ENCODE measurements at regions not wholly inside any gene's neighbourhood (a gene's known extent, or its start where the extent isn't known, plus 50 kb on each side); places are given as distances from the start of the nearest gene placed in this dataset.

DNA sequence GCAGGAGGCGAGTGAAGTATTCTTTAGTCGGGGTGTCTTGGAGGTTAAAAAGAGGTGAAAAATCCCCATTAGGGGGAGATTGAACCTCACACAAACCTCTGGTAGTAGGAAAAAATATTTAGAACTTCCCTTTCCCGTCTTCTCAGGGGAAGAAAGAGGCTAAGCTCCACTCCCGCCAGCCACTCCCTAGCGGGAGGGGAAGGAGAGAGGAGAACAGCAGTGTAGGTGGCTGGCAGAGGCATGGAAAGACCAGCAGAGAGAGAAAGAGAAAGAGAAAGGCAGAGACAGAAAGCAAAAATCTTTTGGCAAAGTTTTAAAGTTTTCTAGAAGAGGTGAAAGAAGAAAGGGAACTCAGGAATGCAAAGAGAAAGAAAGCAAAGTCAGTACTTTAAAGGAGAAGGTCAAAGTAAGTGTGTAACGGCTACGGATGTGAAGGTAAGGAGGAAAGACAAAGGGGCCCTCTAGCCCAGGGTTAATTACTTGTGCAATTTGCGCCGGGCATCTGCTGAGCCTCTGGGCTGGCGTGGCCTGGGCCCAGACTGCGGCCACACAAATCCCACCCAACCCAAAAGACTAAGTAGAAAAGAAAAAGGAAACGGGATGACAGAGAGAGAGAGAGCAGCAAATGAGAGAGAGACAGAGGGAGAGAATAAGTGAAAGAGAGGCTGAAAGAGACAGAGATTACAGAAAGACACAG is 72.3 kb upstream of the ZNF746 start:
- Histone ChIP-seq H3K4me3 (ENCODE audit: low read length in 2 of 2) (no peak overlapping the region), H3K14ac (ENCODE audit: low read length) (no peak overlapping the region), H3K27ac (replicated peaks; ENCODE audit: low read length) (no peak overlapping the region), H3K23ac (ENCODE audit: low read depth, low read length, poor library complexity) (no peak overlapping the region), H3K27me3 (ENCODE audit: control insufficient read depth in 3 of 3, insufficient read depth in 3 of 3, low read depth in 1 of 3, low read length in 3 of 3) (no peaks in the 10 kb centered on the region), H2AFZ (ENCODE audit: low read length) (no peak overlapping the region), H2BK120ac (ENCODE audit: low read depth, low read length) (no peak overlapping the region), H3K36me3 (replicated peaks in 1 of 2; ENCODE audit: control insufficient read depth in 2 of 2, insufficient read depth in 2 of 2, low read length in 2 of 2) (peaks cover 6 to 34% of the 10 kb centered on the region in 2 donors), H2BK15ac (ENCODE audit: low read length) (no peak overlapping the region), H3K4me2 (ENCODE audit: insufficient read depth, low read length, poor library complexity, severe bottlenecking) (no peak overlapping the region), H3K9ac (ENCODE audit: low read depth, low read length, poor library complexity) (no peak overlapping the region), H4K8ac (ENCODE audit: low read depth, low read length) (no peak overlapping the region), H2AK5ac (ENCODE audit: low read depth, low read length) (no peak overlapping the region), H2BK12ac (ENCODE audit: low read length) (no peak overlapping the region), H3K18ac (ENCODE audit: low read length) (no peak overlapping the region), H2BK5ac (ENCODE audit: low read length) (no peak overlapping the region), H4K91ac (ENCODE audit: low read depth, low read length, poor library complexity) (no peak overlapping the region), H3K4ac (ENCODE audit: low read length) (no peak overlapping the region), H3K79me1 (ENCODE audit: low read depth, low read length) (peaks cover 3% of the 10 kb centered on the region), H3K9me3 (replicated peaks in 1 of 2; ENCODE audit: control insufficient read depth in 2 of 2, insufficient read depth in 1 of 2, low read depth in 1 of 2, low read length in 2 of 2) (peaks cover 19 to 20% of the 10 kb centered on the region in 2 donors), H3K4me1 (ENCODE audit: control insufficient read depth in 2 of 2, insufficient read depth in 1 of 2, low read depth in 1 of 2, low read length in 2 of 2) (no peaks in the 10 kb centered on the region)
- DNase-seq (ENCODE audit: low spot score) = no peak
- WGBS, 2 donors (ENCODE audit: extremely low coverage in 2 of 2, insufficient read length in 2 of 2, insufficient replicate concordance in 1 of 2) = no CpG with 5 or more reads among the region's 12 CpGs

DNA sequence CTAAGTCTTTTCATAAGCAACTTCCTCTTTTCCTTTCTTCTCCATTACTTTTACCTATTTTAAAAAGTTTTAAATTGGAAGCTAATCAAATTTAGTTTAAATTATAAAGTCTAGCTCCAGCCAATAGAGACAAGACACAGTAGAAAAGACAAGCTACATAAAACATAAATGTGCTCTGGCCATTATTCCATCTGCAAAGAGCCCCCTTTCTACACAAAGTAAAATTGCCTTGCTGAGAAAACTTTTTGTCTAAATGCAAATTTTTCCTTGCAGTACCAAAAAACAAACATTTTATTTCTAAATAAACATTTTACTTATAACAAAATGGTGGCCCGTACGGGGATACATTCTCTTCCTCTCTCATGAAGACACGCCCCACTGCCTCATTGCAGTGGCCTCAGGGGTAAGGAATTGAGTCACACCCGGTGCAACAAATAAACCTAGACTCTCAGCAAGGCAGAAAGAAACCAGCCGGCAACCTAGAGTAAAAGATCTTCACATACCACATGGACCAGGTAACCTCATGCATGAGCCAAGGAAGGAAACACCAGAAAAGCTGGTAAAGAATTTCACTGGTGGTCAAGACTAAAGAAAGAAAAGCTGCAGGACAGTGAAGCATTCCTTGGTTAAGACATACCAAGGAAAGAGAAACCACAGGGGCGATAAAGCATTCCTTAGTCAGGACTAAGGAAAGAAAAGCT is 71.6 kb upstream of the ZNF746 start:
- DNase-seq (ENCODE audit: low spot score) = no peak
- H2BK12ac ChIP-seq (ENCODE audit: low read length) = no peak overlapping the region
- no peak overlapping the region for H2AFZ ChIP-seq (ENCODE audit: low read length)
- peaks cover 3% of the 10 kb centered on the region for H3K79me1 ChIP-seq (ENCODE audit: low read depth, low read length)
- H4K8ac ChIP-seq (ENCODE audit: low read depth, low read length) = no peak overlapping the region
- no peak overlapping the region for H3K18ac ChIP-seq (ENCODE audit: low read length)
- H3K9me3 ChIP-seq (replicated peaks in 1 of 2; ENCODE audit: control insufficient read depth in 2 of 2, insufficient read depth in 1 of 2, low read depth in 1 of 2, low read length in 2 of 2) = peaks cover 19 to 23% of the 10 kb centered on the region in 2 donors
- no peaks in the 10 kb centered on the region for H3K4me1 ChIP-seq (ENCODE audit: control insufficient read depth in 2 of 2, insufficient read depth in 1 of 2, low read depth in 1 of 2, low read length in 2 of 2)
- no peak overlapping the region for H3K23ac ChIP-seq (ENCODE audit: low read depth, low read length, poor library complexity)
- no peak overlapping the region for H3K4ac ChIP-seq (ENCODE audit: low read length)
- no peak overlapping the region for H2BK120ac ChIP-seq (ENCODE audit: low read depth, low read length)
- WGBS, 2 donors (ENCODE audit: extremely low coverage in 2 of 2, insufficient read length in 2 of 2, insufficient replicate concordance in 1 of 2) = no CpG with 5 or more reads among the region's 6 CpGs
- no peak overlapping the region for H4K91ac ChIP-seq (ENCODE audit: low read depth, low read length, poor library complexity)
- no peak overlapping the region for H2BK5ac ChIP-seq (ENCODE audit: low read length)
- no peak overlapping the region for H3K4me3 ChIP-seq (ENCODE audit: low read length in 2 of 2)
- no peak overlapping the region for H2AK5ac ChIP-seq (ENCODE audit: low read depth, low read length)
- no peaks in the 10 kb centered on the region for H3K27me3 ChIP-seq (ENCODE audit: control insufficient read depth in 3 of 3, insufficient read depth in 3 of 3, low read depth in 1 of 3, low read length in 3 of 3)
- peaks cover 6 to 35% of the 10 kb centered on the region in 2 donors for H3K36me3 ChIP-seq (replicated peaks in 1 of 2; ENCODE audit: control insufficient read depth in 2 of 2, insufficient read depth in 2 of 2, low read length in 2 of 2)
- no peak overlapping the region for H3K14ac ChIP-seq (ENCODE audit: low read length)
- no peak overlapping the region for H3K9ac ChIP-seq (ENCODE audit: low read depth, low read length, poor library complexity)
- no peak overlapping the region for H3K27ac ChIP-seq (replicated peaks; ENCODE audit: low read length)
- H3K4me2 ChIP-seq (ENCODE audit: insufficient read depth, low read length, poor library complexity, severe bottlenecking) = no peak overlapping the region
- H2BK15ac ChIP-seq (ENCODE audit: low read length) = no peak overlapping the region

DNA sequence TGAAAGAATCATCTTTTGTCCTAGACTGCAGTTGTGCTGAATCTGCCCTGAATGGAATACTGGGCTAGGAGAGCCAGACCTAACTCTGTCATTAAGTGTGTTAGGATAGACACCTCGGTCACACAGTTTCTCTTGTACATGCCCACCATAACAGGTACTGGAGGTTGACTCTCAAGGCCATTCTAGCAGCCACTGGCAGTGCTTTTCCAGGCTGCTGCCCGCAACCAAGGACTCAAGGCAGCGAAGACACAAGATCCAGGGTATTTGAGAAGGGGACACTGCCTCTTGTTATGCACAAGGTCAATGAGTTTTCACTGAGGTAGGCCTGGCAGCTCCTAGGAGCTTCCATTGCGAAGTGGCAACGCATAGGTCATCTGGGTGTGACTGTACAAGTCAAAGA is 70.6 kb upstream of the ZNF746 start:
- no peak overlapping the region for H4K91ac ChIP-seq (ENCODE audit: low read depth, low read length, poor library complexity)
- H3K79me1 ChIP-seq (ENCODE audit: low read depth, low read length) = peaks cover 3% of the 10 kb centered on the region
- H3K4me3 ChIP-seq (ENCODE audit: low read length in 2 of 2) = no peak overlapping the region
- H2BK5ac ChIP-seq (ENCODE audit: low read length) = no peak overlapping the region
- no peak overlapping the region for H3K4me2 ChIP-seq (ENCODE audit: insufficient read depth, low read length, poor library complexity, severe bottlenecking)
- no peak overlapping the region for H3K14ac ChIP-seq (ENCODE audit: low read length)
- H3K27ac ChIP-seq (replicated peaks; ENCODE audit: low read length) = no peak overlapping the region
- H2BK12ac ChIP-seq (ENCODE audit: low read length) = no peak overlapping the region
- DNase-seq (ENCODE audit: low spot score) = no peak
- no peak overlapping the region for H3K9ac ChIP-seq (ENCODE audit: low read depth, low read length, poor library complexity)
- no CpG with 5 or more reads among the region's 5 CpGs for WGBS, 2 donors (ENCODE audit: extremely low coverage in 2 of 2, insufficient read length in 2 of 2, insufficient replicate concordance in 1 of 2)
- no peak overlapping the region for H4K8ac ChIP-seq (ENCODE audit: low read depth, low read length)
- no peaks in the 10 kb centered on the region for H3K27me3 ChIP-seq (ENCODE audit: control insufficient read depth in 3 of 3, insufficient read depth in 3 of 3, low read depth in 1 of 3, low read length in 3 of 3)
- no peak overlapping the region for H3K18ac ChIP-seq (ENCODE audit: low read length)
- no peak overlapping the region for H3K4ac ChIP-seq (ENCODE audit: low read length)
- H2AFZ ChIP-seq (ENCODE audit: low read length) = no peak overlapping the region
- no peak overlapping the region for H2AK5ac ChIP-seq (ENCODE audit: low read depth, low read length)
- H2BK120ac ChIP-seq (ENCODE audit: low read depth, low read length) = no peak overlapping the region
- peaks cover 6 to 35% of the 10 kb centered on the region in 2 donors for H3K36me3 ChIP-seq (replicated peaks in 1 of 2; ENCODE audit: control insufficient read depth in 2 of 2, insufficient read depth in 2 of 2, low read length in 2 of 2)
- H3K9me3 ChIP-seq (replicated peaks in 1 of 2; ENCODE audit: control insufficient read depth in 2 of 2, insufficient read depth in 1 of 2, low read depth in 1 of 2, low read length in 2 of 2) = peaks cover 19 to 30% of the 10 kb centered on the region in 2 donors
- H2BK15ac ChIP-seq (ENCODE audit: low read length) = no peak overlapping the region
- H3K23ac ChIP-seq (ENCODE audit: low read depth, low read length, poor library complexity) = no peak overlapping the region
- H3K4me1 ChIP-seq (ENCODE audit: control insufficient read depth in 2 of 2, insufficient read depth in 1 of 2, low read depth in 1 of 2, low read length in 2 of 2) = no peaks in the 10 kb centered on the region

DNA sequence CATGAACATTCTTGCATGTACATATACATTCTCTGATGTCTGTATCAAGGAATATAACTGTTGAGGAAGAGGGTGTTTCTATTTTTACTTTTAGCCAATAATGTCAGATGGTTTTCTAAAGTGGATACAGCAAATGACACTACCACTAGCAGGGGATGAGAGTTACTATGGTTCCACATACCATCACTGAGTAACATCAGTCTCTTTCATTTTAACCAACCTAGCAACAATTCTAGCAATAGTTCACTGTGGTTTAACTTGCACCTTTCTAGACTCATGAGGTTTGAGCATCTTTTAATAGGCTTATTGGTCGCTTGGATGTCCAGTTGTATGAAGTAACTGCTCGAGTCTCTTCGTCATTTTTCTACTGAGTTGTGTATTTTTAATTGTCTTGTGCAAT is 68.5 kb upstream of the ZNF746 start:
- Histone ChIP-seq H3K14ac (ENCODE audit: low read length) (no peak overlapping the region), H3K27me3 (ENCODE audit: control insufficient read depth in 3 of 3, insufficient read depth in 3 of 3, low read depth in 1 of 3, low read length in 3 of 3) (no peaks in the 10 kb centered on the region), H3K23ac (ENCODE audit: low read depth, low read length, poor library complexity) (no peak overlapping the region), H3K4me1 (ENCODE audit: control insufficient read depth in 2 of 2, insufficient read depth in 1 of 2, low read depth in 1 of 2, low read length in 2 of 2) (no peaks in the 10 kb centered on the region), H3K79me1 (ENCODE audit: low read depth, low read length) (peaks cover 3% of the 10 kb centered on the region), H2BK12ac (ENCODE audit: low read length) (no peak overlapping the region), H4K91ac (ENCODE audit: low read depth, low read length, poor library complexity) (no peak overlapping the region), H3K27ac (replicated peaks; ENCODE audit: low read length) (no peak overlapping the region), H3K4me3 (ENCODE audit: low read length in 2 of 2) (no peak overlapping the region), H2BK120ac (ENCODE audit: low read depth, low read length) (no peak overlapping the region), H3K4ac (ENCODE audit: low read length) (no peak overlapping the region), H3K36me3 (replicated peaks in 1 of 2; ENCODE audit: control insufficient read depth in 2 of 2, insufficient read depth in 2 of 2, low read length in 2 of 2) (peaks cover 6 to 42% of the 10 kb centered on the region in 2 donors), H2AFZ (ENCODE audit: low read length) (no peak overlapping the region), H4K8ac (ENCODE audit: low read depth, low read length) (no peak overlapping the region), H3K4me2 (ENCODE audit: insufficient read depth, low read length, poor library complexity, severe bottlenecking) (no peak overlapping the region), H2AK5ac (ENCODE audit: low read depth, low read length) (no peak overlapping the region), H2BK15ac (ENCODE audit: low read length) (no peak overlapping the region), H2BK5ac (ENCODE audit: low read length) (no peak overlapping the region), H3K9me3 (replicated peaks in 1 of 2; ENCODE audit: control insufficient read depth in 2 of 2, insufficient read depth in 1 of 2, low read depth in 1 of 2, low read length in 2 of 2) (peaks cover 18 to 30% of the 10 kb centered on the region in 2 donors), H3K18ac (ENCODE audit: low read length) (no peak overlapping the region), H3K9ac (ENCODE audit: low read depth, low read length, poor library complexity) (no peak overlapping the region)
- WGBS, 2 donors (ENCODE audit: extremely low coverage in 2 of 2, insufficient read length in 2 of 2, insufficient replicate concordance in 1 of 2) = no CpG with 5 or more reads among the region's 3 CpGs
- DNase-seq (ENCODE audit: low spot score) = no peak
